Left cardiac atrium (tissue), 4 donors: ENCODE measurements at regions not wholly inside any gene's neighbourhood (a gene's known extent, or its start where the extent isn't known, plus 50 kb on each side); places are given as distances from the start of the nearest gene placed in this dataset.

Experiments used
- ATAC-seq, 2 donors: fragments of 200-7000 bp; cut with Tn5 transposase; one replicate each; pipeline ENCODE4 v1.9.1; 2020; ENCODE audit warnings: mild to moderate bottlenecking in 2 of 2, moderate library complexity in 2 of 2
- DNase-seq: peaks from one replicate; pipeline ENCODE4 v3.0.0-alpha.2; 2020
- intact Hi-C, 2 donors: fragments of 100-400 bp; cut with DNase I; formaldehyde crosslinking; loops; one replicate each; pipeline versions ENCODE4 v1.14.1 to v1.15.1; 2022 to 2023
- donor health status: DM: no; HTN: yes; CAD: no.
- donor health status: DM: no; HTN: yes; CAD: no; lungs with severe emphysema.
- donor health status: DM: yes; HTN: yes; CAD: no.
- donor health status: Dilated cardiomyopathy.

- DNase-seq (peak; percentile 47), ATAC-seq (peak; percentile 45 to 77)
- intact Hi-C loops: no loop called here
Measured at GRCh38 chr13:107025991-107026390, 458.1 kb upstream of the ARGLU1 start.

- ATAC-seq (no peak), DNase-seq (no peak)
- intact Hi-C loops: no loop called here
Measured at GRCh38 chr13:107023335-107023734, 455.4 kb upstream of the ARGLU1 start.

- no peak for DNase-seq
- ATAC-seq: no peak
- intact Hi-C loops: no loop called here
Measured at GRCh38 chr13:107020393-107020792, 452.5 kb upstream of the ARGLU1 start.

- DNase-seq (no peak), ATAC-seq (no peak)
- intact Hi-C loops: no loop called here
Measured at GRCh38 chr13:107018285-107018684, 450.3 kb upstream of the ARGLU1 start.

GRCh38 chr13:107006661-107007060, 438.7 kb upstream of the ARGLU1 start:
- no peak for ATAC-seq

GRCh38 chr13:107005577-107005976, 437.6 kb upstream of the ARGLU1 start:
- no peak for DNase-seq
- ATAC-seq: no peak
- intact Hi-C loops: no loop called here

More at GRCh38 chr13:107006661-107007060, 438.7 kb upstream of the ARGLU1 start:
- intact Hi-C loops: no loop called here
- no peak for DNase-seq

- ATAC-seq: no peak
- intact Hi-C loops: no loop called here
- DNase-seq: no peak
Measured at GRCh38 chr13:107003911-107004310, 436.0 kb upstream of the ARGLU1 start.

- ATAC-seq (no peak), DNase-seq (no peak)
- intact Hi-C loops: no loop called here
Measured at GRCh38 chr13:106998664-106999063, 430.7 kb upstream of the ARGLU1 start.

- ATAC-seq: no peak
- intact Hi-C loops: no loop called here
- DNase-seq: no peak
Measured at GRCh38 chr13:106997696-106998095, 429.8 kb upstream of the ARGLU1 start.

- intact Hi-C loops: no loop called here
- ATAC-seq (no peak), DNase-seq (no peak)
Measured at GRCh38 chr13:106996867-106997618, 429.1 kb upstream of the ARGLU1 start.

- ATAC-seq: no peak
- intact Hi-C loops: no loop called here
Measured at GRCh38 chr13:106990594-106990993, 422.7 kb upstream of the ARGLU1 start.

GRCh38 chr13:106989876-106990275, 421.9 kb upstream of the ARGLU1 start:
- ATAC-seq (no peak), DNase-seq (no peak)
- intact Hi-C loops: no loop called here

More at GRCh38 chr13:106990594-106990993, 422.7 kb upstream of the ARGLU1 start:
- no peak for DNase-seq

- intact Hi-C loops: no loop called here
- DNase-seq: no peak
- ATAC-seq: no peak
Measured at GRCh38 chr13:106987427-106987785, 419.5 kb upstream of the ARGLU1 start.

- intact Hi-C loops: no loop called here
- DNase-seq: no peak
- peak; percentile 50 to 80 for ATAC-seq
Measured at GRCh38 chr13:106986687-106987426, 418.9 kb upstream of the ARGLU1 start.

- intact Hi-C loops: no loop called here
- ATAC-seq (peak; percentile 55 to 92), DNase-seq (no peak)
Measured at GRCh38 chr13:106986033-106986484, 418.1 kb upstream of the ARGLU1 start.

- peak in 1 of 2 donors; percentile 31 for ATAC-seq
- intact Hi-C loops: no loop called here
- no peak for DNase-seq
Measured at GRCh38 chr13:106985481-106985880, 417.5 kb upstream of the ARGLU1 start.

- DNase-seq: no peak
- no peak for ATAC-seq
- intact Hi-C loops: no loop called here
Measured at GRCh38 chr13:106981051-106981450, 413.1 kb upstream of the ARGLU1 start.

- DNase-seq (no peak), ATAC-seq (no peak)
- intact Hi-C loops: no loop called here
Measured at GRCh38 chr13:106967391-106967790, 399.5 kb upstream of the ARGLU1 start.

GRCh38 chr13:106963151-106963550, 395.2 kb upstream of the ARGLU1 start:
- intact Hi-C loops: no loop called here
- ATAC-seq (no peak), DNase-seq (no peak)

GRCh38 chr13:106961651-106962050, 393.7 kb upstream of the ARGLU1 start:
- ATAC-seq (no peak), DNase-seq (no peak)
- intact Hi-C loops: no loop called here

- ATAC-seq (no peak), DNase-seq (no peak)
- intact Hi-C loops: no loop called here
Measured at GRCh38 chr13:106961216-106961615, 393.3 kb upstream of the ARGLU1 start.
